Activated T-helper 17 cell treated with anti-CD3 and anti-CD28 coated beads, Interleukin-2, amount 50 U/mL, for 72 hours (primary cell): ENCODE measurements at regions not wholly inside any gene's neighbourhood (a gene's known extent, or its start where the extent isn't known, plus 50 kb on each side); places are given as distances from the start of the nearest gene placed in this dataset.

Experiments
- ATAC-seq: fragments of 150-1000 bp; cut with Tn5 transposase; replicated peaks from 2 replicates; pipeline ENCODE4 v1.10.0; 2021; ENCODE audit warnings: mild to moderate bottlenecking, moderate library complexity
- H3K27ac Mint-ChIP-seq: one replicate; pipeline ENCODE4 v1.8.0; 2022; ENCODE audit warnings: mixed read lengths
- H3K27me3 Mint-ChIP-seq: one replicate; pipeline ENCODE4 v1.8.0; 2022; ENCODE audit warnings: mixed read lengths
- H3K36me3 Mint-ChIP-seq: one replicate; pipeline ENCODE4 v1.8.0; 2022; ENCODE audit warnings: low read depth, mild to moderate bottlenecking, mixed read lengths
- H3K4me1 Mint-ChIP-seq: one replicate; pipeline ENCODE4 v1.8.0; 2022; ENCODE audit warnings: mixed read lengths
- H3K4me3 Mint-ChIP-seq: one replicate; pipeline ENCODE4 v1.8.0; 2022; ENCODE audit warnings: mild to moderate bottlenecking, mixed read lengths
- H3K9me3 Mint-ChIP-seq: one replicate; pipeline ENCODE4 v1.8.0; 2022; ENCODE audit warnings: mixed read lengths

DNA sequence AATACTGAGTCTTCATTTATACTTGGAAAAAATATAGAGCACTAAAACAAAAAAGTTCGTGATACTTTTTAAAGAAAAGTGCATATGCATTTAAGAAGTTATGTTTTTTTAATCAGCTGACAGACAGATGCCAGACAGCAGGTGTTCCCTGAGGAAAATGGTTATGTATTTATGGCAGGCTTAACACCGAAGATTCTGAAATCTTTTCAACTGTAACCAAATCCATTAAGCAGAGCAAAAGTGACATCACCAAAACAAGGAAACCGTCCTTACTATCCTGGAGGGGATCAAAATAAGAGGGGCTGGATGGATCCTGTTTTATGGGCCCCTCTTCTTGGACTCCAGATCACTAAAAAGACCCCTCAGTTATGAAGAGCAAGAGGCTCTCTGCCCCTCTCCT is 404.9 kb upstream of the ADAMTS16 start:
- Mint-ChIP-seq H3K4me3 (no peak overlapping the region), H3K27me3 (no peaks in the 10 kb centered on the region), H3K4me1 (no peaks in the 10 kb centered on the region), H3K36me3 (no peaks in the 10 kb centered on the region), H3K27ac (no peak overlapping the region), H3K9me3 (peaks cover 21% of the 10 kb centered on the region)
- ATAC-seq, result no peak

DNA sequence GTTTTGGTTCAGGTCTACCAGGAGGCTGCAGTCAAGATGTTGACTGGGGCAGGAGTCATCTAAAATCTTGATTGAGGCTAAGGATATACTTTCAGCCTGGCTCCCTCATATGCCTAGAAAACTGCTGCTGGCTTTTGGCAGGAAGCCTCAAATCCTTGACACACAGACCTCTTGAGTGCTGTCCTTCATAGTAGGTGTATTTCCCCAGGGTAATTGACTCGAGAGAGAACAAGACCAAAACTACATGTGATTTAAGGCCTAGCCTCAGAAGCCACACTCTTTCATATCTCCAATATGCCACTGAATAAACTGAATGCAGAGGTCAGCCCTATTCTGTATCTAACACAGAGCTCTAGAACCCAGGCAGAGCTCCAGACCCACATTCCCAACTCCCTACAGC is 402.3 kb upstream of the ADAMTS16 start:
- Mint-ChIP-seq H3K4me1 (no peaks in the 10 kb centered on the region), H3K27ac (no peak overlapping the region), H3K9me3 (peaks cover 19% of the 10 kb centered on the region), H3K36me3 (no peaks in the 10 kb centered on the region), H3K4me3 (no peak overlapping the region), H3K27me3 (no peaks in the 10 kb centered on the region)
- ATAC-seq, result no peak

DNA sequence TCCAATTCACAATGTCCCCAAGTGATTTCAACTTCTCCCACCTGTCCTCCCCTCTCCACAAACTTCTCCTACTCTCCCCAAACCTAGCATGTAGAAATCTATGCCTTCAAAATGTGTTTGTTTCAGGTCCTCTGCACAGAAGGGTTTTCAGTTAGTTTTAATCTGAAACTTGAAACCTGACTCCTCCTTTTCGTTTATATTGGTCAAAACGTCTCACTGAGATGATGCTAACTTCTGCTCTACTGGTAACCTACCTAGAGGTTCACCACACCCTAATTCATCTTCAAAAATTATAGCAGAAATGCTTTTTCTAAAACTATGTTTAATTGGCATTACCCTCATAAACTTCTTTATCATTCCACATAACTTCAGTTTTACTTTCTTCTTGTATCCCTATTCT is 401.8 kb upstream of the ADAMTS16 start:
- Mint-ChIP-seq H3K9me3 (peaks cover 19% of the 10 kb centered on the region), H3K27me3 (no peaks in the 10 kb centered on the region), H3K27ac (no peak overlapping the region), H3K36me3 (no peaks in the 10 kb centered on the region), H3K4me3 (no peak overlapping the region), H3K4me1 (no peaks in the 10 kb centered on the region)
- no peak for ATAC-seq

GRCh38 chr5:4740156-4740555 is 400.0 kb upstream of the ADAMTS16 start:
- ATAC-seq, result no peak

DNA sequence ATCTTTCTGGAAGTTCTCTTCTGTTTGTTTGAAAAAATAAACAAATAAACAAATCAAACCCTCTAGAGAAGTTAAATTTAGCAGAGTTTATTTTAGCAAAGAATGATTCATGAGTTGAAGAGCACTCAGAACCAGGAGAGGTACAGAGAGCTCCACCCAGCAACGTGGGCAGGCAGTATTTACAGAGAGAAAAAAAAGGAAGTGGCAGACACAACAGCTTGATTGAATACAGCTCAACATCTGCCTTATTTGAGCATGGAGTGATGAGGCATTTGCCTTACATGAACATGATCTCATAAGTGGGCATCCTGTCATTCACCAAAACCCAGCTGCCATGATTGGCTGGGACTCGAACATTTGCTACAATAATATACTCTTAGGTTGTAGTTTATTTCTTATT is 381.6 kb upstream of the ADAMTS16 start:
- no peak for ATAC-seq
- H3K4me1 Mint-ChIP-seq, result no peaks in the 10 kb centered on the region

More at GRCh38 chr5:4740156-4740555, 400.0 kb upstream of the ADAMTS16 start:
- Mint-ChIP-seq H3K4me3 (no peak overlapping the region), H3K4me1 (no peaks in the 10 kb centered on the region), H3K9me3 (peaks cover 16% of the 10 kb centered on the region), H3K27ac (no peak overlapping the region), H3K36me3 (no peaks in the 10 kb centered on the region), H3K27me3 (no peaks in the 10 kb centered on the region)

DNA sequence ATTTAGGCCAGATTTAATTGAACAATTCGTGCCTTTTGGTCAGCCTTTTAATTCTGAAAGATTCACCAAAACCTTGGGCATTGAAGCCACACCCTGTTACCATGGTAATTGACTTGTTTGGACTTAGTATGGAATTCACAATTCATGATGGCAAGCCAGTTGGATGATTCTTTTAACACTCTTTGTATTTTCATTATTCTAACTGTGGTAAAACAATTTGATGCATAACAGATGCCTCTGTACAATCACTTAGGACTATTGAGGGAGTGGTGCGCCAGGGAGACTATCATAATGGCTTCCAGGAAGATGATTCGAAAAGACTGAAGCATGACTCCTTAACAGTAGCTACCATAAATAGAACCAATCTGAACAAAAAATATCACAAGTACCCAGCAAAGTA is 381.1 kb upstream of the ADAMTS16 start:
- peaks cover 7% of the 10 kb centered on the region for H3K9me3 Mint-ChIP-seq
- H3K4me3 Mint-ChIP-seq, result no peak overlapping the region
- H3K36me3 Mint-ChIP-seq, result no peaks in the 10 kb centered on the region
- no peaks in the 10 kb centered on the region for H3K4me1 Mint-ChIP-seq
- no peaks in the 10 kb centered on the region for H3K27me3 Mint-ChIP-seq
- no peak overlapping the region for H3K27ac Mint-ChIP-seq
- no peak for ATAC-seq

More for the DNA sequence above, 381.6 kb upstream of the ADAMTS16 start:
- Mint-ChIP-seq H3K9me3 (peaks cover 7% of the 10 kb centered on the region), H3K4me3 (no peak overlapping the region), H3K27me3 (no peaks in the 10 kb centered on the region), H3K36me3 (no peaks in the 10 kb centered on the region), H3K27ac (no peak overlapping the region)

DNA sequence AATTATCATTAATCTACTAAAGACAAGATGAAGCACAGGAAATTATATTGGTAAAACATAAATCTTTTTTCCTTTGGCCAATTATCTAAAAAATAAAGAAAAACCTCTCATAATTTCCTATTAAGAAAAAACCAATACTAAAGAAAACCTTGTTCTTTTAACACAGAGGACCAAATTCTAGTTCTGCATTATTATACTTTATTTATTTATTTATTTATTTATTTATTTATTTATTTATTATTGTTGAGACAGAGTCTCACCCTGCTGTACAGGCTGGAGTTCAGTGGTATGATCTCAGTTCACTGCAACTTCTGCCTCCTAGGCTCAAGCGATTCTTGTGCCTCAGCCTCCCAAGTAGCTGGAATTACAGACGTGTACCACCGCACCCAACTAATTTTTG is 377.8 kb upstream of the ADAMTS16 start:
- no peaks in the 10 kb centered on the region for H3K27me3 Mint-ChIP-seq
- peaks cover 15% of the 10 kb centered on the region for H3K9me3 Mint-ChIP-seq
- H3K4me1 Mint-ChIP-seq, result no peaks in the 10 kb centered on the region
- H3K27ac Mint-ChIP-seq, result no peak overlapping the region
- no peak overlapping the region for H3K4me3 Mint-ChIP-seq
- no peak for ATAC-seq
- H3K36me3 Mint-ChIP-seq, result no peaks in the 10 kb centered on the region

DNA sequence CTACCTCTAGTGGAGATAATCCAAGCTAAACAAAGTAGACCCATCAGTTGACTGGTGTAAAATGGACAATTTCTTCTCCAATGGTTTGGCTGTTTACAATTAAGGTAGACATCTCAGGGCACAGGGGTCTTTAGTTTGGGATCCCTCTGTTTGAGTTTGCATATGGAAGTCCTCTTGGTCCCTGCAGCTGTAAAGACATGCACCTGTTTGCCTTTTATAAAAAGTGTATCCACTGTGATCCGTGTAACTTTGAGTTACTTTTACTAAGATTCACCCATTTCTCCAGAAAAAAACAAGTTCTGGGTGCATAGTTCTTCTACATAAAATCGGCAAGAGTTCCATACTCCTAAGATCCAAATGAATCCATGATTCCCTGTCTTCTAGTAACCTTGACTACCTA is 374.7 kb upstream of the ADAMTS16 start:
- ATAC-seq, result no peak
- no peaks in the 10 kb centered on the region for H3K27me3 Mint-ChIP-seq
- no peak overlapping the region for H3K4me3 Mint-ChIP-seq
- H3K27ac Mint-ChIP-seq, result no peak overlapping the region
- no peaks in the 10 kb centered on the region for H3K36me3 Mint-ChIP-seq
- no peaks in the 10 kb centered on the region for H3K4me1 Mint-ChIP-seq
- H3K9me3 Mint-ChIP-seq, result peaks cover 20% of the 10 kb centered on the region

- no peaks in the 10 kb centered on the region for H3K36me3 Mint-ChIP-seq
- H3K4me3 Mint-ChIP-seq, result no peak overlapping the region
- H3K27ac Mint-ChIP-seq, result no peak overlapping the region
- no peak for ATAC-seq
- no peaks in the 10 kb centered on the region for H3K4me1 Mint-ChIP-seq
- no peaks in the 10 kb centered on the region for H3K27me3 Mint-ChIP-seq
- H3K9me3 Mint-ChIP-seq, result peaks cover 20% of the 10 kb centered on the region
Observed at GRCh38 chr5:4766101-4766500, 374.0 kb upstream of the ADAMTS16 start.

DNA sequence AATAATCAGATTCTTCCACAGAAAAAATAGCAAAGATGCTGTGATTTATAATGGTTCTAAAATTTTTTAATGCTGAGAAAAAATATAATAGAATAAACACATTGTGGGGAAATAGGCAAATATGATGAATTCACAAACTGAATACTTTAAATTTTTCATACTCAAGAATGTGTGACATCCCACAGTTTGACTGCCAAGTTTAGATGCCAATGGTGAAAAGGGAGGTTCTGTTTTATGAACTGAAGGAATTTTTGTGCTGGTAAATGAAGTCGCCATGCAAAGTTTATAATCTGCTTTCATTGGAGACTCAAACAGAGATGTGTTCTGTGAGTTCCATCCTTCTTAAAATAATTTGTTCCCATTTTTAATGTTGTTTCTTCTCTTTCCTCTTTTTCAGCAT is 367.5 kb upstream of the ADAMTS16 start:
- H3K36me3 Mint-ChIP-seq, result no peaks in the 10 kb centered on the region
- H3K27ac Mint-ChIP-seq, result no peak overlapping the region
- H3K4me1 Mint-ChIP-seq, result no peaks in the 10 kb centered on the region
- H3K27me3 Mint-ChIP-seq, result no peaks in the 10 kb centered on the region
- peaks cover 20% of the 10 kb centered on the region for H3K9me3 Mint-ChIP-seq
- H3K4me3 Mint-ChIP-seq, result no peak overlapping the region
- no peak for ATAC-seq

DNA sequence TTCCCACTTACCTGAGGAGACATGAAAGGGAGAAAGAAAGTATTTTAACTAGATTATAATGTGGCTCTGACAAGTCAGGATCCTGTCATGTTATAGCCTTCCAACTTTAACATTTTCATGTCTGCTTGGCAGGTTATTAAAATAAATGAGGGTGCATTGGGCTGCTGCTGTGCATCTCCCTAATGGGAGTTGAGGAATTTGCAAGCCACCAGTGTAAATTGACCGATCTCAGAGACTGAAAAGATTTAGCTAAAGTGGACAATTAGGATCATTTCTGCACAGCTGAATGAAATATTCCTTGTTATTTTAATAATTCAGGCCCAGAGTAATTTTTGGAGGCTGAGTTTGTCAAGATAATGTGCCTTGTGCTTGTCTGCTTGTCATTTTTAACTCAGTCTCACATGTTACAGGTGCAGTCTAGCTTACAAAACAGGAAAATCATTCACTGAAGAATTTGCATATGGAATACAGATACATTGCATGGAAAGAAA is 366.3 kb upstream of the ADAMTS16 start:
- H3K9me3 Mint-ChIP-seq, result peaks cover 17% of the 10 kb centered on the region
- no peak overlapping the region for H3K4me3 Mint-ChIP-seq
- no peaks in the 10 kb centered on the region for H3K4me1 Mint-ChIP-seq
- H3K27ac Mint-ChIP-seq, result no peak overlapping the region
- no peak for ATAC-seq
- H3K27me3 Mint-ChIP-seq, result no peaks in the 10 kb centered on the region
- no peaks in the 10 kb centered on the region for H3K36me3 Mint-ChIP-seq

- ATAC-seq, result no peak
- peaks cover 13% of the 10 kb centered on the region for H3K9me3 Mint-ChIP-seq
- H3K4me3 Mint-ChIP-seq, result no peak overlapping the region
- H3K27me3 Mint-ChIP-seq, result no peaks in the 10 kb centered on the region
- H3K36me3 Mint-ChIP-seq, result no peaks in the 10 kb centered on the region
- H3K4me1 Mint-ChIP-seq, result no peaks in the 10 kb centered on the region
- H3K27ac Mint-ChIP-seq, result no peak overlapping the region
Observed at GRCh38 chr5:4777435-4777834, 362.7 kb upstream of the ADAMTS16 start.

DNA sequence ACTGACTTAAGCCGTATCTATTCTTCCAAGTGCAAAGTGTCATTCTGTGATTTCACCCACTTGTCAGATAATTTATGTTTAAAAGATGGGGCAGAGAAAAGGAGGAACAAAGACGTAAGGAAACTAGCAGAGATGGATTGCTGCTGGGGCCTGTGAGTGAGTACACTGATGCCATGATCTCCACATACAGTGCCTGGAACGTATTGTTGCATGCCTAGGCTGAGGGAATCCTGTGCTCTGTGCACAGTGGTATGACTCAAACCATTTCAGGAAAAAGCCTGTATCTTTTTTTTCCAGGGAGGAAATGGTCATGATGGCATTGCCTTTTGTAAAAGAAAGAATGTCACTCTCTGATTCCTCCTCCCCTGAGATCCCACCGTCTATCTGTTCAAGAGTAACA is 359.5 kb upstream of the ADAMTS16 start:
- Mint-ChIP-seq H3K27me3 (no peaks in the 10 kb centered on the region), H3K4me3 (no peak overlapping the region), H3K9me3 (peaks cover 13% of the 10 kb centered on the region), H3K27ac (no peak overlapping the region), H3K36me3 (no peaks in the 10 kb centered on the region), H3K4me1 (no peaks in the 10 kb centered on the region)
- no peak for ATAC-seq

GRCh38 chr5:4781299-4781698 is 358.8 kb upstream of the ADAMTS16 start:
- H3K9me3 Mint-ChIP-seq, result peaks cover 19% of the 10 kb centered on the region
- H3K4me3 Mint-ChIP-seq, result no peak overlapping the region
- no peaks in the 10 kb centered on the region for H3K27me3 Mint-ChIP-seq
- H3K4me1 Mint-ChIP-seq, result no peaks in the 10 kb centered on the region
- no peak for ATAC-seq
- no peak overlapping the region for H3K27ac Mint-ChIP-seq
- H3K36me3 Mint-ChIP-seq, result no peaks in the 10 kb centered on the region

DNA sequence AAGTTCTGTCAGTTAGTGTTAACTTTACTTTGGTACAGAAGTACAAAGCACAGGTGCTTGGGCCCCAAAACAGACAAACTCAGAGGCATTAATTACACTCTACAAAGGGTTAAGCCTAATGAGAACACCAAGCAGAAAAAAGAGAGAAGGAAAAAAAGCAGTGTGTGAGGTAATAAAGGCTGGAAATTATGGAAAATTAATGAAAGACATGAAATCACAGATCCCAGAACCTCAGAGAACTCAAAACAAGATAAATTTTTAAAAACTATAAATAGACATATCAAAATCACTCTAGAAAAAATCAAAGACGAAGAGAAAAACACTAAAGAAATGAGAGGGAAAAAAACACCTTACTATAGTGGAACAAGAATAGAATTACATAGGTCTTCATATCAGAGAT is 354.2 kb upstream of the ADAMTS16 start:
- H3K4me3 Mint-ChIP-seq, result no peak overlapping the region
- no peak for ATAC-seq
- no peaks in the 10 kb centered on the region for H3K27me3 Mint-ChIP-seq
- no peaks in the 10 kb centered on the region for H3K36me3 Mint-ChIP-seq
- no peaks in the 10 kb centered on the region for H3K4me1 Mint-ChIP-seq
- no peak overlapping the region for H3K27ac Mint-ChIP-seq
- peaks cover 20% of the 10 kb centered on the region for H3K9me3 Mint-ChIP-seq

GRCh38 chr5:4797445-4797844 is 342.7 kb upstream of the ADAMTS16 start:
- Mint-ChIP-seq H3K4me1 (no peaks in the 10 kb centered on the region), H3K36me3 (no peaks in the 10 kb centered on the region), H3K27ac (no peak overlapping the region), H3K4me3 (no peak overlapping the region), H3K9me3 (peaks cover 13% of the 10 kb centered on the region), H3K27me3 (no peaks in the 10 kb centered on the region)
- no peak for ATAC-seq
